Liver (tissue), 8 donors: ENCODE measurements at regions not wholly inside any gene's neighbourhood (a gene's known extent, or its start where the extent isn't known, plus 50 kb on each side); places are given as distances from the start of the nearest gene placed in this dataset.

Experiments
- DNase-seq: peaks from one replicate; pipeline ENCODE4 v3.0.0-alpha.2; 2017; ENCODE audit warnings: low spot score
- H3K27ac ChIP-seq, 2 donors: one replicate each; pipeline ENCODE4 v1.7.0; 2013; ENCODE audit warnings: inconsistent platforms in 2 of 2, low read length in 2 of 2, control low read depth in 1 of 2, low read depth in 1 of 2, mild to moderate bottlenecking in 1 of 2
- H3K27me3 ChIP-seq, 4 donors: one replicate each; pipeline versions ENCODE4 v1.6.1 to v1.7.0; 2013; ENCODE audit warnings: low read length in 3 of 4, inconsistent platforms in 1 of 4, mild to moderate bottlenecking in 1 of 4, moderate library complexity in 1 of 4; ENCODE audit not compliant: control insufficient read depth in 4 of 4, insufficient read depth in 4 of 4
- H3K36me3 ChIP-seq, 4 donors: one replicate each; pipeline versions ENCODE4 v1.6.1 to v1.7.0; 2013; ENCODE audit warnings: low read length in 3 of 4, mild to moderate bottlenecking in 3 of 4, low read depth in 1 of 4, moderate library complexity in 1 of 4; ENCODE audit not compliant: control insufficient read depth in 4 of 4, insufficient read depth in 3 of 4
- H3K4me1 ChIP-seq, 4 donors: one replicate each; pipeline versions ENCODE4 v1.6.1 to v1.7.0; 2013; ENCODE audit warnings: low read length in 3 of 4, mild to moderate bottlenecking in 3 of 4, moderate library complexity in 1 of 4; ENCODE audit not compliant: control insufficient read depth in 4 of 4, insufficient read depth in 4 of 4
- H3K4me3 ChIP-seq, 3 donors: one replicate each; pipeline versions ENCODE4 v1.6.1 to v1.7.0; 2013; ENCODE audit warnings: low read length in 3 of 3, control low read depth in 1 of 3, low read depth in 1 of 3, mild to moderate bottlenecking in 1 of 3
- H3K9ac ChIP-seq, 2 donors: one replicate each; pipeline ENCODE4 v1.7.0; 2013; ENCODE audit warnings: low read length in 2 of 2, mild to moderate bottlenecking in 2 of 2, moderate library complexity in 2 of 2, control low read depth in 1 of 2, low read depth in 1 of 2
- H3K9me3 ChIP-seq, 4 donors: one replicate each; pipeline versions ENCODE4 v1.6.1 to v1.7.0; 2013; ENCODE audit warnings: low read length in 3 of 4; ENCODE audit not compliant: control insufficient read depth in 4 of 4
- EGR1 ChIP-seq, 2 donors: IDR thresholded peaks; 2 replicates each; pipeline ENCODE4 v1.6.1; 2016 to 2018; ENCODE audit warnings: antibody characterized with exemption in 2 of 2, low read depth in 2 of 2
- FOXA1 ChIP-seq: IDR thresholded peaks from 2 replicates; pipeline ENCODE4 v1.6.1; 2016; ENCODE audit warnings: antibody characterized with exemption
- FOXA2 ChIP-seq: IDR thresholded peaks from 2 replicates; pipeline ENCODE4 v1.6.1; 2016; ENCODE audit warnings: antibody characterized with exemption
- HNF4A ChIP-seq, 2 donors: conservative IDR thresholded peaks; 2 replicates each; pipeline ENCODE4 v1.6.1; 2016; ENCODE audit warnings: antibody characterized with exemption in 2 of 2, mild to moderate bottlenecking in 2 of 2
- HNF4G ChIP-seq: IDR thresholded peaks from 2 replicates; pipeline ENCODE4 v1.6.1; 2016; ENCODE audit warnings: antibody characterized with exemption
- JUND ChIP-seq, 2 donors: IDR thresholded peaks; 2 replicates each; pipeline ENCODE4 v1.6.1; 2016; ENCODE audit warnings: antibody characterized with exemption in 2 of 2
- NR2F2 ChIP-seq: IDR thresholded peaks from 2 replicates; pipeline ENCODE4 v1.6.1; 2016; ENCODE audit warnings: antibody characterized with exemption
- RAD21 ChIP-seq, 2 donors: IDR thresholded peaks; 2 replicates each; pipeline ENCODE4 v1.6.1; 2016; ENCODE audit warnings: antibody characterized with exemption in 2 of 2, mild to moderate bottlenecking in 2 of 2
- RXRA ChIP-seq, 2 donors: IDR thresholded peaks; 2 replicates each; pipeline ENCODE4 v1.6.1; 2017 to 2018; ENCODE audit warnings: antibody characterized with exemption in 2 of 2, mild to moderate bottlenecking in 1 of 2
- TAF1 ChIP-seq: conservative IDR thresholded peaks from 2 replicates; pipeline ENCODE4 v1.6.1; 2016; ENCODE audit warnings: antibody characterized with exemption, mild to moderate bottlenecking
- YY1 ChIP-seq: IDR thresholded peaks from 2 replicates; pipeline ENCODE4 v1.6.1; 2016; ENCODE audit warnings: antibody characterized with exemption, mild to moderate bottlenecking
- WGBS: extraction: QIAGEN DNeasy Blood & Tissue Kit; methylation state at CpG from one replicate; pipeline ENCODE4 v1.1.7; 2013; 5-methylcytosine and 5-hydroxymethylcytosine counted together
- TF ChIP-seq, protein P1 (sequence below): IDR thresholded peaks from 2 replicates; pipeline ENCODE4 v1.6.1; 2016; ENCODE audit warnings: antibody characterized with exemption
- TF ChIP-seq, protein P2 (sequence below): IDR thresholded peaks from 2 replicates; pipeline ENCODE4 v1.6.1; 2016; ENCODE audit warnings: antibody characterized with exemption
- TF ChIP-seq, protein P3 (sequence below): IDR thresholded peaks from 2 replicates; pipeline ENCODE4 v1.6.1; 2016; ENCODE audit warnings: antibody characterized with exemption
- TF ChIP-seq, protein P4 (sequence below): fragments of 150-350 bp; IDR thresholded peaks from 2 replicates; pipeline ENCODE4 v1.5.1; 2017; ENCODE audit warnings: improper control_type of control experiment, low read depth, low read length; ENCODE audit not compliant: missing input control
- donor health status: healthy.
- donor health status: healthy.
- donor health status: healthy.
- donor health status: healthy.
- donor health status: healthy.

DNA sequence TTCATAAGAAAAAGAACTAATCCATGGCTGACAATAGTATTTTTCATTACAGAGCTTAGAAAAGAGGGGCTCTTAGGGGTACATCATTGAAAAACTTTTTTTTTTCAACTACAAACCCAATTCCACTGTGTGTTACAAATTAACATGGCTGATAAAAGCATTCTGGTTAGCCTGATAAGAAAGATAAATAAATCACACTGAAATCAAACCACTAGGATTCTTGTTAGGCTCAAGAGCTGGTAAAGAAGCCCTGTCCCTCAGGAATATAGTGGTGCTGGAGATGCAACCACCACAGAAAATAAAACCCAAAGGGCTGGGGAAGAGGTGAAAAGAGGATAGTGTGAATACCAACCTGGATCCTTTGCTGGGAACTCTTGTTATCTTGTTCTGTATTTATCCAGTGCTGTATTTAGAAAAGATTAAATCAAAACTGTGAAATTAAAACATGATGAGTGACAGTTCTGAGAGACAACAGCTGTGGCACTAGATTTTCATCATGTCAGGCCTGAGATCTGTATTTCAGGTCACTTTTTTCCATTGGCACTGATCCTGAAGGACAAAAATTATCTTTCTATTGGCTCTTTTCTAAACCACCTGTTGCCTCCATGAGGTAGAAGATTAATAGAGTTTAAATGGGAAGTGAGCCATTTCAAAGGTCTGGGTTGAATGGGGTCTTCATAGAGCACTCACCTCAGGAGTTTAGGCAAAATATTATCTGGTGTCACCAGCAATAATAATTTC is 118.6 kb downstream of the ARRDC3 start:
- Histone ChIP-seq H3K4me1 (no peaks in the 10 kb centered on the region), H3K36me3 (no peaks in the 10 kb centered on the region), H3K9me3 (no peaks in the 10 kb centered on the region), H3K4me3 (no peak overlapping the region), H3K9ac (no peak overlapping the region), H3K27ac (no peak overlapping the region), H3K27me3 (no peaks in the 10 kb centered on the region)
- DNase-seq = no peak
- no peak for TF ChIP-seq NR2F2
- TF ChIP-seq JUND (IDR thresholded peaks at IDR 0.05) = no peak
- no peak for TF ChIP-seq HNF4G
- no peak for TF ChIP-seq RXRA (IDR thresholded peaks at IDR 0.05)
- no peak for TF ChIP-seq HNF4A (conservative IDR thresholded peaks at IDR 0.05)
- TF ChIP-seq FOXA1 = no peak
- TF ChIP-seq RAD21 (IDR thresholded peaks at IDR 0.05) = no peak
- TF ChIP-seq, protein P1, sequence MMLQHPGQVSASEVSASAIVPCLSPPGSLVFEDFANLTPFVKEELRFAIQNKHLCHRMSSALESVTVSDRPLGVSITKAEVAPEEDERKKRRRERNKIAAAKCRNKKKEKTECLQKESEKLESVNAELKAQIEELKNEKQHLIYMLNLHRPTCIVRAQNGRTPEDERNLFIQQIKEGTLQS = no peak
- TF ChIP-seq EGR1 (IDR thresholded peaks at IDR 0.05; ENCODE audit: low read depth in 2 of 2) = no peak
- TF ChIP-seq, protein P2, sequence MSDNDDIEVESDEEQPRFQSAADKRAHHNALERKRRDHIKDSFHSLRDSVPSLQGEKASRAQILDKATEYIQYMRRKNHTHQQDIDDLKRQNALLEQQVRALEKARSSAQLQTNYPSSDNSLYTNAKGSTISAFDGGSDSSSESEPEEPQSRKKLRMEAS = no peak
- TF ChIP-seq, protein P3, sequence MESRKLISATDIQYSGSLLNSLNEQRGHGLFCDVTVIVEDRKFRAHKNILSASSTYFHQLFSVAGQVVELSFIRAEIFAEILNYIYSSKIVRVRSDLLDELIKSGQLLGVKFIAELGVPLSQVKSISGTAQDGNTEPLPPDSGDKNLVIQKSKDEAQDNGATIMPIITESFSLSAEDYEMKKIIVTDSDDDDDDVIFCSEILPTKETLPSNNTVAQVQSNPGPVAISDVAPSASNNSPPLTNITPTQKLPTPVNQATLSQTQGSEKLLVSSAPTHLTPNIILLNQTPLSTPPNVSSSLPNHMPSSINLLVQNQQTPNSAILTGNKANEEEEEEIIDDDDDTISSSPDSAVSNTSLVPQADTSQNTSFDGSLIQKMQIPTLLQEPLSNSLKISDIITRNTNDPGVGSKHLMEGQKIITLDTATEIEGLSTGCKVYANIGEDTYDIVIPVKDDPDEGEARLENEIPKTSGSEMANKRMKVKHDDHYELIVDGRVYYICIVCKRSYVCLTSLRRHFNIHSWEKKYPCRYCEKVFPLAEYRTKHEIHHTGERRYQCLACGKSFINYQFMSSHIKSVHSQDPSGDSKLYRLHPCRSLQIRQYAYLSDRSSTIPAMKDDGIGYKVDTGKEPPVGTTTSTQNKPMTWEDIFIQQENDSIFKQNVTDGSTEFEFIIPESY = no peak
- TF ChIP-seq, protein P4, sequence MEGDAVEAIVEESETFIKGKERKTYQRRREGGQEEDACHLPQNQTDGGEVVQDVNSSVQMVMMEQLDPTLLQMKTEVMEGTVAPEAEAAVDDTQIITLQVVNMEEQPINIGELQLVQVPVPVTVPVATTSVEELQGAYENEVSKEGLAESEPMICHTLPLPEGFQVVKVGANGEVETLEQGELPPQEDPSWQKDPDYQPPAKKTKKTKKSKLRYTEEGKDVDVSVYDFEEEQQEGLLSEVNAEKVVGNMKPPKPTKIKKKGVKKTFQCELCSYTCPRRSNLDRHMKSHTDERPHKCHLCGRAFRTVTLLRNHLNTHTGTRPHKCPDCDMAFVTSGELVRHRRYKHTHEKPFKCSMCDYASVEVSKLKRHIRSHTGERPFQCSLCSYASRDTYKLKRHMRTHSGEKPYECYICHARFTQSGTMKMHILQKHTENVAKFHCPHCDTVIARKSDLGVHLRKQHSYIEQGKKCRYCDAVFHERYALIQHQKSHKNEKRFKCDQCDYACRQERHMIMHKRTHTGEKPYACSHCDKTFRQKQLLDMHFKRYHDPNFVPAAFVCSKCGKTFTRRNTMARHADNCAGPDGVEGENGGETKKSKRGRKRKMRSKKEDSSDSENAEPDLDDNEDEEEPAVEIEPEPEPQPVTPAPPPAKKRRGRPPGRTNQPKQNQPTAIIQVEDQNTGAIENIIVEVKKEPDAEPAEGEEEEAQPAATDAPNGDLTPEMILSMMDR = no peak

DNA sequence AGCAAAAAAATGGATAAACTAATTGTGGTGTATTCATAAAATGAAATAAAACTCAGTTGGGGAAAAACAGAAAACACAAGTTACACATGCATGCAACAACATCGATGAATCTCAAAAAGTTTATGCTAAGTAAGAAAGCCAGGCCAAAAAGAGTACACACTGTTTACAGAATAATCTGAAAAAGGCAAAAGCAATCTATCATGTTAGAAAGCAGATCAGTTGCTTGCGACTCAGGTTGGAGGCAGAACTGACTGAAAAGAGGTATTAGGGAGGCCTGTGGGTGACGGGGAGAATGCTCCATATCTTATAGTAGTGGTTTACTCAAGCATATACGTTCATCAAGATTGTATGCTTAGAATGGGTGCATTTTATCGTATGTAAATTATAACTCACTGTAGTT is 119.2 kb downstream of the ARRDC3 start:
- Histone ChIP-seq H3K27me3 (no peaks in the 10 kb centered on the region), H3K27ac (no peak overlapping the region), H3K4me3 (no peak overlapping the region), H3K9ac (no peak overlapping the region), H3K36me3 (no peaks in the 10 kb centered on the region), H3K4me1 (no peaks in the 10 kb centered on the region), H3K9me3 (no peaks in the 10 kb centered on the region)
- WGBS = 87% methylated on average over 5 of the region's 5 CpGs
- TF ChIP-seq YY1 (no peak), RAD21 (IDR thresholded peaks at IDR 0.05) (no peak), EGR1 (IDR thresholded peaks at IDR 0.05; ENCODE audit: low read depth in 2 of 2) (no peak), FOXA1 (no peak), TAF1 (no peak), JUND (IDR thresholded peaks at IDR 0.05) (no peak), HNF4G (no peak), NR2F2 (no peak), HNF4A (conservative IDR thresholded peaks at IDR 0.05) (no peak), FOXA2 (no peak)
- TF ChIP-seq, protein P3 = no peak
- TF ChIP-seq, protein P1 = no peak
- TF ChIP-seq, protein P2 = no peak
- TF ChIP-seq, protein P4 = no peak
- DNase-seq = no peak
